ENCODE measurements at regions not wholly inside any gene's neighbourhood (a gene's known extent, or its start where the extent isn't known, plus 50 kb on each side); places are given as distances from the start of the nearest gene placed in this dataset.

- Mint-ChIP-seq H3K4me3 (no peak overlapping the region), H3K4me1 (no peaks in the 10 kb centered on the region), H3K27ac (no peak overlapping the region), H3K9me3 (no peaks in the 10 kb centered on the region), H3K36me3 (ENCODE audit: low read depth) (no peaks in the 10 kb centered on the region), H3K27me3 (no peaks in the 10 kb centered on the region)
- intact Hi-C loops (cut with micrococcal nuclease) = no loop called here
- ATAC-seq (ENCODE audit: low read depth) = no peak
- DNase-seq = no peak
- CTCF ChIA-PET = no interaction called here
- TF ChIP-seq CTCF (IDR thresholded peaks at IDR 0.05) = no peak
- POLR2A ChIA-PET = no interaction called here
Observed at GRCh38 chr2:71893646-71894045, 254.0 kb downstream of the CYP26B1 start.

- Mint-ChIP-seq H3K9me3 (no peaks in the 10 kb centered on the region), H3K4me1 (no peaks in the 10 kb centered on the region), H3K4me3 (no peak overlapping the region), H3K36me3 (ENCODE audit: low read depth) (no peaks in the 10 kb centered on the region), H3K27me3 (no peaks in the 10 kb centered on the region), H3K27ac (no peak overlapping the region)
- ChIA-PET POLR2A (no interaction called here), CTCF (no interaction called here)
- TF ChIP-seq CTCF (IDR thresholded peaks at IDR 0.05) = no peak
- intact Hi-C loops (cut with micrococcal nuclease) = no loop called here
- no peak for ATAC-seq (ENCODE audit: low read depth)
- no peak for DNase-seq
Observed at GRCh38 chr2:71892896-71893295, 254.8 kb downstream of the CYP26B1 start.

GRCh38 chr2:71892423-71892730 is 255.3 kb downstream of the CYP26B1 start:
- no peaks in the 10 kb centered on the region for H3K9me3 Mint-ChIP-seq

GRCh38 chr2:71891719-71892422 is 255.8 kb downstream of the CYP26B1 start:
- no peak for TF ChIP-seq CTCF (IDR thresholded peaks at IDR 0.05)
- Mint-ChIP-seq H3K9me3 (no peaks in the 10 kb centered on the region), H3K4me1 (no peaks in the 10 kb centered on the region), H3K36me3 (ENCODE audit: low read depth) (no peaks in the 10 kb centered on the region), H3K27ac (no peak overlapping the region), H3K4me3 (no peak overlapping the region), H3K27me3 (no peaks in the 10 kb centered on the region)
- DNase-seq (no peak), ATAC-seq (ENCODE audit: low read depth) (no peak)
- intact Hi-C loops (cut with micrococcal nuclease) = no loop called here
- CTCF ChIA-PET = no interaction called here
- POLR2A ChIA-PET = no interaction called here

More at GRCh38 chr2:71892423-71892730, 255.3 kb downstream of the CYP26B1 start:
- ATAC-seq (ENCODE audit: low read depth) (no peak), DNase-seq (no peak)
- POLR2A ChIA-PET = no interaction called here
- no peak for TF ChIP-seq CTCF (IDR thresholded peaks at IDR 0.05)
- H3K27ac Mint-ChIP-seq = no peak overlapping the region
- H3K4me3 Mint-ChIP-seq = no peak overlapping the region
- CTCF ChIA-PET = no interaction called here
- intact Hi-C loops (cut with micrococcal nuclease) = no loop called here
- no peaks in the 10 kb centered on the region for H3K36me3 Mint-ChIP-seq (ENCODE audit: low read depth)
- H3K27me3 Mint-ChIP-seq = no peaks in the 10 kb centered on the region
- no peaks in the 10 kb centered on the region for H3K4me1 Mint-ChIP-seq

- ChIA-PET CTCF (no interaction called here), POLR2A (no interaction called here)
- Mint-ChIP-seq H3K27me3 (no peaks in the 10 kb centered on the region), H3K27ac (no peak overlapping the region), H3K4me1 (no peaks in the 10 kb centered on the region), H3K9me3 (no peaks in the 10 kb centered on the region), H3K4me3 (no peak overlapping the region), H3K36me3 (ENCODE audit: low read depth) (no peaks in the 10 kb centered on the region)
- ATAC-seq (ENCODE audit: low read depth) = no peak
- TF ChIP-seq CTCF (IDR thresholded peaks at IDR 0.05) = no peak
- DNase-seq = no peak
- intact Hi-C loops (cut with micrococcal nuclease) = no loop called here
Observed at GRCh38 chr2:71891155-71891554, 256.5 kb downstream of the CYP26B1 start.

Measured in activated B cell treated with CpG ODN at 0.5 μM for 24 hours (primary cell).